ENCODE measurements at regions not wholly inside any gene's neighbourhood (a gene's known extent, or its start where the extent isn't known, plus 50 kb on each side); places are given as distances from the start of the nearest gene placed in this dataset.

GRCh38 chr5:89816038-89816437 is 593.5 kb downstream of the CETN3 start:
- TF ChIP-seq EZH2 (IDR thresholded peaks at IDR 0.05; ENCODE audit: low read depth, low read length, severe bottlenecking), result no peak
- TF ChIP-seq POLR2A (IDR thresholded peaks at IDR 0.05; ENCODE audit: control extremely low read depth in 1 of 2, low read depth in 2 of 2, low read length in 2 of 2), result no peak
- TF ChIP-seq EP300 (IDR thresholded peaks at IDR 0.05; ENCODE audit: borderline replicate concordance in 1 of 2, low read depth in 2 of 2, low read length in 2 of 2), result no peak
- TF ChIP-seq CTCF (IDR thresholded peaks at IDR 0.05; ENCODE audit: control extremely low read depth in 1 of 3, insufficient read depth in 1 of 3, low read depth in 1 of 3, low read length in 3 of 3), result no peak
- TF ChIP-seq RNF2 (IDR thresholded peaks at IDR 0.05; ENCODE audit: borderline replicate concordance, low read depth, low read length, missing control alignments, poor library complexity, severe bottlenecking), result no peak
- TF ChIP-seq USF2 (IDR thresholded peaks at IDR 0.05; ENCODE audit: low read length), result no peak
- TF ChIP-seq SIN3A (conservative IDR thresholded peaks at IDR 0.05 in 1 of 2, IDR thresholded peaks at IDR 0.05 in 1 of 2; ENCODE audit: low read depth in 1 of 2, low read length in 2 of 2), result no peak
